ENCODE measurements at regions not wholly inside any gene's neighbourhood (a gene's known extent, or its start where the extent isn't known, plus 50 kb on each side); places are given as distances from the start of the nearest gene placed in this dataset.
A peak's percentile ranks its signal among the peaks of the same experiment; 100 is the strongest.

DNA sequence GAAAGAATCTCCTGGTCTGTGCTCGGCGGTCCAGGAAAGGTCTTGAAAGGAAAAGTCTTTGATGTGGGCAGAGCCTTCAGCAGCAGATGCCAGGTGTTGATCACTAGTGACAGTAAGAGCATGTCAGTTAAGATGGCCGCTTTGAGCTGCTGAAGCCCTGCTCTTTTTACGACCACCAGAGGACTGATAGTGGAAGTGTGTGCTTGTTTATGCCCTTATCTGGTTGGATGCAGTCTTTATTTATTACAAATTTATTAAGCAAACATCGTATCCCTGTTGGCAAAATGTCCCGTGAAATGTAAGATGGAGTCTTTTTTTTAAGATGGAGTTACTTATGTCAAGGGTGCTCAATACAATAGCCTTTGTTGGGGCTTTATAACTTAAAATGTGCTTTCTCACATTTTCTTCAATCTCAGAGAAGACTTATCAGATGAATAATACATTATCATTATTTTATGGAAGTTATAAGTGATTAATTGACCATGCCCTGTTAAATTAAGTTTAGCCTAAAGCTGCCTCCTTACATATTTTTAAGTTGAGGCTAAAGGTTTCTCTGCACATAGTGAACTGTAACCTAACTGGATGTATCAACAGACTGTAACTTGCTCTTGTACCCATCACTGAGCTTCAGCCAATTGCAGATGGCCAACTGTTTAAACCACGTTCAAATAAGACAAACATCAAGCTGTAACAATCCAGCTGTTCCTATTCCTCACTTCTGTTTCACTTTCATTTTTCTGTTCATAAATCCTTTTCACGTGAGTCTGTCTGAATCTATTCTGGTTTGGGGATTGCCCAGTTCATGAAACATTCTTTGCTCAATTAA lies 97.4 kb upstream of the PIK3CG start:
- DNase-seq, result peak; percentile 38 to 39
- no peak for FAIRE-seq
- no peaks in the 10 kb centered on the region for H3K36me3 ChIP-seq (ENCODE audit: control insufficient read depth in 3 of 3, insufficient read depth in 2 of 3, low read depth in 1 of 3, low read length in 3 of 3)
- H3K27me3 ChIP-seq (ENCODE audit: control insufficient read depth in 3 of 3, insufficient read depth in 3 of 3, low read length in 3 of 3), result no peaks in the 10 kb centered on the region
- peaks cover 0 to 13% (median 7%) of the 10 kb centered on the region in 3 donors for H3K4me1 ChIP-seq (ENCODE audit: control insufficient read depth in 3 of 3, insufficient read depth in 2 of 3, low read depth in 1 of 3, low read length in 2 of 3)
- peak overlapping the region in 1 of 3 donors; percentile 51 for H3K27ac ChIP-seq (ENCODE audit: low read depth in 1 of 3, low read length in 2 of 3)
- no peaks in the 10 kb centered on the region for H3K9me3 ChIP-seq (ENCODE audit: control insufficient read depth in 2 of 2, insufficient read depth in 1 of 2, low read depth in 1 of 2, low read length in 1 of 2)
- WGBS, 3 donors, result 53 to 58% (median 54%) methylated on average over 8 of the region's 8 CpGs
- no peak overlapping the region for H3K4me3 ChIP-seq (ENCODE audit: low read depth in 1 of 3, low read length in 3 of 3)

GRCh38 chr7:106768324-106768751 lies 96.7 kb upstream of the PIK3CG start:
- peak overlapping the region in 1 of 3 donors; percentile 51 for H3K27ac ChIP-seq (ENCODE audit: low read depth in 1 of 3, low read length in 2 of 3)
- FAIRE-seq, result no peak
- no peaks in the 10 kb centered on the region for H3K9me3 ChIP-seq (ENCODE audit: control insufficient read depth in 2 of 2, insufficient read depth in 1 of 2, low read depth in 1 of 2, low read length in 1 of 2)
- 70 to 79% (median 77%) methylated on average over 4 of the region's 4 CpGs for WGBS, 3 donors
- no peaks in the 10 kb centered on the region for H3K27me3 ChIP-seq (ENCODE audit: control insufficient read depth in 3 of 3, insufficient read depth in 3 of 3, low read length in 3 of 3)
- no peak for DNase-seq
- H3K4me3 ChIP-seq (ENCODE audit: low read depth in 1 of 3, low read length in 3 of 3), result no peak overlapping the region
- H3K36me3 ChIP-seq (ENCODE audit: control insufficient read depth in 3 of 3, insufficient read depth in 2 of 3, low read depth in 1 of 3, low read length in 3 of 3), result no peaks in the 10 kb centered on the region
- peaks cover 0 to 16% (median 7%) of the 10 kb centered on the region in 3 donors for H3K4me1 ChIP-seq (ENCODE audit: control insufficient read depth in 3 of 3, insufficient read depth in 2 of 3, low read depth in 1 of 3, low read length in 2 of 3)

DNA sequence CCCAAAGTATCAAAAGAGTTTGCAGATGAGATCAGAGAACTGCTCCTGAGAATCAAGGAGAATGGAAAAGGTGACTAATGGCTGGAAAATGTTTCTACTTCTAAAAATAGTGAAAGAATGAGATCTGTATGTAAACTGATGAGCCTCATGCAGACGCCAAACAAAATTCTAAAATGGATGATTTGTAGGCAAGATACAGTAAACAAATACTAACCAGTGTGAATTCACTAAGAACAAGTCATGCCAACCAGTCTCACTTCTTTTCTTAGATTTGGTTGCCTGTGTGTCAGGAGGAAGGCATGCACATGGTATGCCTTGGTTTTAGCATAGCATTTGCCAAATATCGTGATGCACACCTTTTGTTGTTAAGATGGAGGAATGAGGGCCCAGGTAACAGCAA lies 94.9 kb upstream of the PIK3CG start:
- Histone ChIP-seq H3K4me1 (ENCODE audit: control insufficient read depth in 3 of 3, insufficient read depth in 2 of 3, low read depth in 1 of 3, low read length in 2 of 3) (peaks cover 0 to 13% (median 7%) of the 10 kb centered on the region in 3 donors), H3K27me3 (ENCODE audit: control insufficient read depth in 3 of 3, insufficient read depth in 3 of 3, low read length in 3 of 3) (no peaks in the 10 kb centered on the region), H3K9me3 (ENCODE audit: control insufficient read depth in 2 of 2, insufficient read depth in 1 of 2, low read depth in 1 of 2, low read length in 1 of 2) (peaks cover 0 to 2% of the 10 kb centered on the region in 2 donors), H3K4me3 (ENCODE audit: low read depth in 1 of 3, low read length in 3 of 3) (no peak overlapping the region), H3K27ac (ENCODE audit: low read depth in 1 of 3, low read length in 2 of 3) (no peak overlapping the region), H3K36me3 (ENCODE audit: control insufficient read depth in 3 of 3, insufficient read depth in 2 of 3, low read depth in 1 of 3, low read length in 3 of 3) (no peaks in the 10 kb centered on the region)
- 78 to 88% (median 84%) methylated on average over 2 of the region's 2 CpGs for WGBS, 3 donors
- DNase-seq, result no peak
- no peak for FAIRE-seq

- WGBS, 3 donors, result 67 to 81% (median 71%) methylated on average over 3 of the region's 3 CpGs
- DNase-seq, result peak; percentile 24 to 50
- FAIRE-seq, result no peak
These were observed 92.4 kb upstream of the PIK3CG start for GRCh38 chr7:106772655-106773108.

GRCh38 chr7:106773228-106773627 lies 91.9 kb upstream of the PIK3CG start:
- Histone ChIP-seq H3K27ac (ENCODE audit: low read depth in 1 of 3, low read length in 2 of 3) (peak overlapping the region in 1 of 3 donors; percentile 66), H3K27me3 (ENCODE audit: control insufficient read depth in 3 of 3, insufficient read depth in 3 of 3, low read length in 3 of 3) (no peaks in the 10 kb centered on the region), H3K36me3 (ENCODE audit: control insufficient read depth in 3 of 3, insufficient read depth in 2 of 3, low read depth in 1 of 3, low read length in 3 of 3) (no peaks in the 10 kb centered on the region), H3K4me1 (ENCODE audit: control insufficient read depth in 3 of 3, insufficient read depth in 2 of 3, low read depth in 1 of 3, low read length in 2 of 3) (peaks cover 0 to 10% (median 0%) of the 10 kb centered on the region in 3 donors), H3K4me3 (ENCODE audit: low read depth in 1 of 3, low read length in 3 of 3) (no peak overlapping the region), H3K9me3 (ENCODE audit: control insufficient read depth in 2 of 2, insufficient read depth in 1 of 2, low read depth in 1 of 2, low read length in 1 of 2) (peaks cover 0 to 2% of the 10 kb centered on the region in 2 donors)
- DNase-seq (peak; percentile 25 to 59), FAIRE-seq (no peak)
- WGBS, 3 donors, result 81 to 85% (median 83%) methylated on average over 1 of the region's 1 CpG

More at GRCh38 chr7:106772655-106773108, 92.4 kb upstream of the PIK3CG start:
- Histone ChIP-seq H3K27ac (ENCODE audit: low read depth in 1 of 3, low read length in 2 of 3) (peak overlapping the region in 1 of 3 donors; percentile 66), H3K9me3 (ENCODE audit: control insufficient read depth in 2 of 2, insufficient read depth in 1 of 2, low read depth in 1 of 2, low read length in 1 of 2) (peaks cover 0 to 2% of the 10 kb centered on the region in 2 donors), H3K36me3 (ENCODE audit: control insufficient read depth in 3 of 3, insufficient read depth in 2 of 3, low read depth in 1 of 3, low read length in 3 of 3) (no peaks in the 10 kb centered on the region), H3K27me3 (ENCODE audit: control insufficient read depth in 3 of 3, insufficient read depth in 3 of 3, low read length in 3 of 3) (no peaks in the 10 kb centered on the region), H3K4me3 (ENCODE audit: low read depth in 1 of 3, low read length in 3 of 3) (no peak overlapping the region), H3K4me1 (ENCODE audit: control insufficient read depth in 3 of 3, insufficient read depth in 2 of 3, low read depth in 1 of 3, low read length in 2 of 3) (peaks cover 0 to 10% (median 0%) of the 10 kb centered on the region in 3 donors)

DNA sequence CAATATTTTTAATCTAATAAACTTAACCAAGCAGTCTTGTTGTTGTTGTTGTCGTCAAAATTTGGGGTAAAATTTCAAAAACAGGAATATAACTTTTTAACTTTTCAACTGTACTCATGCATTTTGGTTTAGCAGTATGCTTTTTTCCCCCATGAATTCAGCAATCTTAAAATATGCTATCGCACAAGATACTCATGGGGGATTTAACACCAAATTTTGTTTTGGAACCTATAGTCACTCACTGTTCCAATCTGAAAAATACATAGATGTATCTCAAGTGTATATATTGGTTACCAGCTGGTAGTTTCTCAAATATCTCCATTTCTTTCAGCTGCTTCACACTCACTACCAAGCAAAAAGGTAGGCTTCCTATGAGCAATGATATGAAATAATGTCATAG lies 91.4 kb upstream of the PIK3CG start:
- Histone ChIP-seq H3K4me3 (ENCODE audit: low read depth in 1 of 3, low read length in 3 of 3) (no peak overlapping the region), H3K9me3 (ENCODE audit: control insufficient read depth in 2 of 2, insufficient read depth in 1 of 2, low read depth in 1 of 2, low read length in 1 of 2) (peaks cover 0 to 2% of the 10 kb centered on the region in 2 donors), H3K4me1 (ENCODE audit: control insufficient read depth in 3 of 3, insufficient read depth in 2 of 3, low read depth in 1 of 3, low read length in 2 of 3) (peaks cover 0 to 6% (median 0%) of the 10 kb centered on the region in 3 donors), H3K27me3 (ENCODE audit: control insufficient read depth in 3 of 3, insufficient read depth in 3 of 3, low read length in 3 of 3) (no peaks in the 10 kb centered on the region), H3K27ac (ENCODE audit: low read depth in 1 of 3, low read length in 2 of 3) (no peak overlapping the region), H3K36me3 (ENCODE audit: control insufficient read depth in 3 of 3, insufficient read depth in 2 of 3, low read depth in 1 of 3, low read length in 3 of 3) (no peaks in the 10 kb centered on the region)
- FAIRE-seq (no peak), DNase-seq (no peak)
- 91 to 97% (median 95%) methylated on average over 2 of the region's 2 CpGs for WGBS, 3 donors

DNA sequence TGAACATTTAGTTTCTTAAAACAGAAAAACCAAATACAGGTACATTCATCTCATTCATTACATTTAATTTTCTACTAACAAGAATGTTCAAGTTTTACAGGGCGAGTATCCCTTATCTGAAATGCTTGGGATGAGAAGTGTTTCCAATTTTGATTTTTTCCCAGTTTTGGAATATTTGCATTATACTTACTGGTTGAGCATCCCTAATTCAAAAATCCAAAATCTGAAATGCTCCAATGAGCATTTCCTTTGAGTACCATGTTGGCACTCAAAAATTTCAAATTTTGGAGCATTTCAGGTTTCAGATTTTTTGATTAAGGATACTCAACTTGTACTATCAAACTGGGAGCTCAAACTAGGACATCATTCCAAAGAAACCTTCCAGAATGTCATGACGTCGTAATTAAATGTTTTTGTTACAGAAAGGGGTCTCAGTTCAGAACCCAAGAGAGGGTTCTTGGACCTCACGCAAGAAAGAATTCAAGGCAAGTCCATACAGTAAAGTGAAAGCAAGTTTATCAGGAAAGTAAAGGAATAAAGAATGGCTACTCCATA lies 90.8 kb upstream of the PIK3CG start:
- Histone ChIP-seq H3K4me3 (ENCODE audit: low read depth in 1 of 3, low read length in 3 of 3) (no peak overlapping the region), H3K27ac (ENCODE audit: low read depth in 1 of 3, low read length in 2 of 3) (no peak overlapping the region), H3K36me3 (ENCODE audit: control insufficient read depth in 3 of 3, insufficient read depth in 2 of 3, low read depth in 1 of 3, low read length in 3 of 3) (no peaks in the 10 kb centered on the region), H3K4me1 (ENCODE audit: control insufficient read depth in 3 of 3, insufficient read depth in 2 of 3, low read depth in 1 of 3, low read length in 2 of 3) (peaks cover 0 to 7% (median 0%) of the 10 kb centered on the region in 3 donors), H3K9me3 (ENCODE audit: control insufficient read depth in 2 of 2, insufficient read depth in 1 of 2, low read depth in 1 of 2, low read length in 1 of 2) (peaks cover 0 to 2% of the 10 kb centered on the region in 2 donors), H3K27me3 (ENCODE audit: control insufficient read depth in 3 of 3, insufficient read depth in 3 of 3, low read length in 3 of 3) (no peaks in the 10 kb centered on the region)
- FAIRE-seq (no peak), DNase-seq (no peak)
- 89 to 93% (median 93%) methylated on average over 4 of the region's 4 CpGs for WGBS, 3 donors

- no peak for DNase-seq
- H3K4me1 ChIP-seq (ENCODE audit: control insufficient read depth in 3 of 3, insufficient read depth in 2 of 3, low read depth in 1 of 3, low read length in 2 of 3), result peaks cover 0 to 11% (median 0%) of the 10 kb centered on the region in 3 donors
- H3K4me3 ChIP-seq (ENCODE audit: low read depth in 1 of 3, low read length in 3 of 3), result no peak overlapping the region
- no peaks in the 10 kb centered on the region for H3K36me3 ChIP-seq (ENCODE audit: control insufficient read depth in 3 of 3, insufficient read depth in 2 of 3, low read depth in 1 of 3, low read length in 3 of 3)
- 75 to 79% (median 79%) methylated on average over 12 of the region's 12 CpGs for WGBS, 3 donors
- H3K9me3 ChIP-seq (ENCODE audit: control insufficient read depth in 2 of 2, insufficient read depth in 1 of 2, low read depth in 1 of 2, low read length in 1 of 2), result peaks cover 0 to 2% of the 10 kb centered on the region in 2 donors
- no peaks in the 10 kb centered on the region for H3K27me3 ChIP-seq (ENCODE audit: control insufficient read depth in 3 of 3, insufficient read depth in 3 of 3, low read length in 3 of 3)
- peak overlapping the region in 1 of 3 donors; percentile 11 for H3K27ac ChIP-seq (ENCODE audit: low read depth in 1 of 3, low read length in 2 of 3)
- FAIRE-seq, result no peak
These were observed 90.1 kb upstream of the PIK3CG start for GRCh38 chr7:106774768-106775551.

All from small intestine (tissue), 7 donors.